HG03108 (cell line): ENCODE measurements at regions not wholly inside any gene's neighbourhood (a gene's known extent, or its start where the extent isn't known, plus 50 kb on each side); places are given as distances from the start of the nearest gene placed in this dataset.
"Not testable (repeated sequence)": the region's sequence is repeated elsewhere in the genome, so short reads cannot be mapped to it uniquely, and the experiment has no call there.

Experiments
- ATAC-seq: cut with Tn5 transposase; IDR thresholded peaks from one replicate; pipeline ENCODE4 v1.9.1; 2021; ENCODE audit warnings: moderate library complexity; ENCODE audit not compliant: unreplicated experiment

DNA sequence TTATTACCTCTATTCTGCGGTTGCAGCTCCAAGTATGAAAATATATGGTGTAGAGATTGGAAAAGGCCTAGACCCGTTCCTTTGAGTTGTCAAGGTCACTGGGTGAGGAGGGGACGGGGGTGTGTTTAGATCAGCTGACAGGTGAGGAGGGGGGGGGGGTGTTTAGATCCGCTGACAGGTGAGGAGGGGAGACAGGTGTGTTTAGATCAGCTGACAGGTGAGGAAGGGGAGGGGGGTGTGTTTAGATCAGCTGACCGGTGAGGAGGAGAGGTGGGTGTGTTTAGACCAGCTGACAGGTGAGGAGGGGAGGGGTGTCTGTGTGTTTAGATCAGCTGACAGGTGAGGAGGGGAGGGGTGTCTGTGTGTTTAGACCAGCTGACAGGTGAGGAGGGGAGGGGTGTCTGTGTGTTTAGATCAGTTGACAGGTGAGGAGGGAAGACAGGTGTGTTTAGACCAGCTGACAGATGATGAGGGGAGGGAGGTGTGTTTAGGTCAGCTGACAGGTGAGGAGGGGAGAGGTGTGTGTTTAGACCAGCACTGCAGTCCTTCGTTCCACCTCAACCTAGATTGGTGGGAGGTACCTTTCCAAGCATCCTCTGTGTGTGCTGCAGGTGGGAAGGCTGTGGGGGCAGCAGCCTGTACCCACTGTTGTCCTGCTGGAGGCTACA lies 655.0 kb upstream of the ADARB2 start:
- no peak for ATAC-seq

GRCh38 chr10:2387672-2388071 lies 650.3 kb upstream of the ADARB2 start:
- no peak for ATAC-seq

DNA sequence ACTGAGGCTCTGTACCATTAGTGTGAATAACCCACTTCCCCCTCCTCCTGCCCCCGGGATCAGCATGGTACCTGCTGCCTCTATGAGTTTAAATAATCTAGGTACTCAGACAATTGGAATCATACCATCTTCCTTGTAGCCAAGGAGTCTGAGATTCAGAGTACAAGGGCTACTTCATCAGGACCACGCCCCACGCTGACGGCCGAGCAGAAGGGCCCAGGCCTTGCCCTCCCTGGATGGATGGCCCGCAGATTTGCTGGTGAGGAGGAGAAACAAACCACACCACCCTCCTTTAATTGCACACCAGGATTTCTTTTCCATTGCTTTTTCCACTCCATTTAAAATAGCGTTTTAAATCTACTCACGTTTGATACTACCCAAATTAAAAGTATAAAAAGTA lies 649.9 kb upstream of the ADARB2 start:
- ATAC-seq = no peak

DNA sequence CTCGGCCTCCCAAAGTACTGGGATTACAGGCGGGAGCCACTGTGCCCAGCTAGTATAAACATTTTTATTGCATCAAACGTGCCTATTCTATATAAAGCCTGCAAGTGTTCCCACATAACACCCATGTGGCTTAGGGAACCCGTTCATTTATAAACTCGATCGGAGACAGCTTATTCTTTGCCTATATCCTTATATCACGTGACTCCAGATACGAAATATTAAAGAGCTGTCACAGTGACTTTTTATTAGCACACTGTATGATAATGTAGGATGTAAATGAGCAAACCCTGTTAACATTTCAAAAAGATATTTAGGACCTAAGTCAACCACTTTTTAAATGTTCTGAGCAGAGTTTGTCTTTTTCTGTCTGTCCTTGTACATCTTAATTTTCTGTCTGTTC lies 642.9 kb upstream of the ADARB2 start:
- no peak for ATAC-seq

GRCh38 chr10:2367083-2367482 lies 629.8 kb upstream of the ADARB2 start:
- ATAC-seq = no peak

GRCh38 chr10:2366264-2366931 lies 629.1 kb upstream of the ADARB2 start:
- no peak for ATAC-seq

DNA sequence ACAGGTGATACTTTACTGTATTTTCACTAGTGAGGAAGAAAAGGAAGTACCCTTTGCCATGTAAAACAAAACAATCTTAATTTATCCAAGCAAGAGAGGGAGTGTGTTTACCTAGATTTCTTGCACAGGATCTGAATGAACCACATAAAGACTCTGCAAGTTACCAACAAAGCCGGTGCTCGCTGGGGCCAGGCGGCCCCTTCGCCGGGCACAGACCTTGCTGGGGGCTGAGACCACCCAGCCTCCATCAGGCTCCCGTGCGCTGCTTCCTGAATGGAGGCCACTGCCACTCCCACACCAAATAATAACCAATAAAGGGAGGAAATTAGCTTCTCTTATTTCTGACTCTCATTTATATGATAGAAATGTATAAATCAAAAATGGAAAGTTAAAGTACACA lies 625.0 kb upstream of the ADARB2 start:
- no peak for ATAC-seq

DNA sequence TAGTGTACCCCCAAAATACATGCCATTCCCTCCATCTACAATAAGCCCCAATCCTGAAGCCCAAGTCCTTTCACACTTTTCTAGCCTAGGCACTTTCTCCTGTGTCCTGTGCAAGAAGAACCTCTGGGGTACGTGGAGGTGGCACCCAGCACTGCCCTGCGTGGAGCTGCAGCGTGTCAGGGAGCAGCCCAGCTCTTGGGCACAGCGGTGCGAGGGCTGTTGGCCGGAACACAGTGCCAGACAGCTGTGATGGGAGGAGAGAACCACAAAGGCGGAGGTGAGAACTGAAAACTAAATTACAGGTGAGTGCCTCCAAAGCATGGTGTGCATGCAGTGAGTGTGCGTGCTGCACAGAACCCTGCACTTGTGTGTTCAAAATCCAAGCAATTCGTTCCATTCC lies 621.3 kb upstream of the ADARB2 start:
- no peak for ATAC-seq

DNA sequence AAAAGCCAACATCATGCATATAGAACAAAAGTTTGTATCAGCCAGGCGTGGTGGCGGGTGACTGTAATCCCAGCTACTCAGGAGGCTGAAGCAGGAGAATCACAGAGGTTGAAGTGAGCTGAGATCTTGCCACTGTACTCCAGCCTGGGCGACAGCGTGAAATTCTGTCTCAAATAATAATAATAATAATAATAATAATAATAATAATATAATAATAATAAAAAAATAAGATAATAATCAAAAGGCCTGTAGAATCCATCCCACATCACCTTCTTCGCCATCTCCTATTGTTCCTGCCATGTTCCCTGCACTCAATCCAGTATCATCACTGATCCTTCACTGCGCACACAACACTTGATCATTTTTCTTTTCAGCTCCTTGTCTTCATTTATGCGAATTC lies 619.3 kb upstream of the ADARB2 start:
- no peak for ATAC-seq

GRCh38 chr10:2351566-2351965 lies 614.2 kb upstream of the ADARB2 start:
- ATAC-seq = no peak

GRCh38 chr10:2342206-2342605 lies 604.9 kb upstream of the ADARB2 start:
- no peak for ATAC-seq

DNA sequence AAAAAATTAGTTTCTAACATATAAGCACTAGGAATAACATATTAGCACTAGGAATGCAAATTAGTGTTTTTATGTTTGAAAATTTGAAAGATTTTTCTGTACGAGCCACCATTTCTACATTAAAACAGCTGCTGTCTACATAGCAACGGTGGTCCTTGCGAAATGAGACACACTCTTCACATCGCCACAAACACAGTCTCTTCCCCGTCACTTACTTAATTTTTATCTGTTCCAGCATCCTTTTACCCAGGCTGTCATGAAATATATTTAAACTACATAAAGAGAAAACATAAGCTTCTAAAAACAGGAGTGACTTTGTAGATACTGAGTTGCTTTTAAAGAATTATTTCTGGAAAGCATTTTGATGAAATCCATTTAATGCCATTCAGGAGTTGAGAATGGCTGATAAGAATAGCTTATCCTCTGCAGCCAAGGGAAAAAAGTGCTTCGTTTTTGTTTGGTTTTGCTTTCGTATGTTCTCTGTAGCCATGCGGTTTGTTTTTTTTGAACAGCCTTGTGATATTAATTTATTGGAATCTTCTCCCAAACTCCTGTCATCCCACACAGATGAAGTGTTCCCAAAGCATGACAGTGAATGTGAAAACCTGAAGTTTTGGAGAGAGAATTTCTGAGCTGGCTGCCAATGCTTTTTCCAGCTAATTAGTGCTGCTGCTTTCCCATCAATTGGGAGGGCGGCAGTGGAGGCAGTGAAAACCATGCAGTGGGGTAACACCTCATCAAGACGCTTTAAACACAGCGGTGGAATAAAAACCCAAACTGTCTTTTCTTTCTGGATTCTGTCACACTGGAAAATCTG lies 603.7 kb upstream of the ADARB2 start:
- ATAC-seq = no peak

GRCh38 chr10:2335626-2336025 lies 598.3 kb upstream of the ADARB2 start:
- no peak for ATAC-seq

GRCh38 chr10:2334575-2334974 lies 597.2 kb upstream of the ADARB2 start:
- ATAC-seq = no peak

- no peak for ATAC-seq
Measured at GRCh38 chr10:2329082-2329481, 591.8 kb upstream of the ADARB2 start.

GRCh38 chr10:2326411-2326810 lies 589.1 kb upstream of the ADARB2 start:
- no peak for ATAC-seq

GRCh38 chr10:2315045-2315485 lies 577.7 kb upstream of the ADARB2 start:
- not testable (repeated sequence) for ATAC-seq

DNA sequence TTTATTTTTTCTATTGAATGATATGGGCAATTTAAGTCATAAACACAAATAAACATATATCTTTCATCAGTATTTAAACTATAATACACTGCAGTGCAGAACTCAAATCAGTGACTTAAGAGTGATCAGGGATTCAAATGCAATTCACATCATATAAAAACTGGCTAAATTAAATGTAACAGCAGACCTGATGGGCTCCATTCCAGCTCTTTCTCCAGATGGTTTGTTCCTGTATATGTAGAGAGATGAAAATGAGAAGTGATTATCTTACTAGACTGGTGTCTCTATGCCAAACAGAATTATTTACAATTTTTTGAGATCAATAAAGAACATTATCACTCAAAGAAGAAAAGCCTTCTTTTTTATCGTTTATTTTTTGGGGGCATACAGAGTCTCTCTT lies 568.8 kb upstream of the ADARB2 start:
- no peak for ATAC-seq

- ATAC-seq = no peak
Measured at GRCh38 chr10:2303169-2303568, 565.8 kb upstream of the ADARB2 start.

- no peak for ATAC-seq
Measured at GRCh38 chr10:2301227-2301626, 563.9 kb upstream of the ADARB2 start.

DNA sequence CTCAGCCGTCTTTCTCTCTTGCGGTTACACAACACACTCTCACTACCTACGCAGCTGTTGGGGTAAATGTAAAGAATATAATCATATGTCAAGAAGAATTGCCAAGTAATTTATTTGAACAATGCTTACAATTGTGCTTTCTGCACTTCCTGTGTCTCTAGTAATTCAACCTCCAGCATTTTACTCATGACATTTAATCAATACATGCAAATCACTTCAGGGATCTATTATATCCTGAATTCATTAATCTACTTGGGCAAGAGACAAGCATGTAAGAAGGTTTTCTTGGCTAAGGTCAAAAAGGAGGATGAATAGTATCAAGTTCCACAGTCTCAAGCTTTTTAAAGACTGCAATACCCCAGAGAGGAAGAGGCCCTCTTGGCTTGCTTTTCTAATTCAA lies 562.9 kb upstream of the ADARB2 start:
- no peak for ATAC-seq
